ENCODE measurements at regions not wholly inside any gene's neighbourhood (a gene's known extent, or its start where the extent isn't known, plus 50 kb on each side); places are given as distances from the start of the nearest gene placed in this dataset.
"Not testable (repeated sequence)": the region's sequence is repeated elsewhere in the genome, so short reads cannot be mapped to it uniquely, and the experiment has no call there.

- peak overlapping the region; percentile 92 for H3K27ac Mint-ChIP-seq
- peaks cover 7 to 16% of the 10 kb centered on the region in 2 donors for H3K27me3 Mint-ChIP-seq
- peaks cover 25 to 29% of the 10 kb centered on the region in 2 donors for H3K4me1 Mint-ChIP-seq
- peaks cover 1 to 3% of the 10 kb centered on the region in 2 donors for H3K36me3 Mint-ChIP-seq
- peaks cover 2 to 7% of the 10 kb centered on the region in 2 donors for H3K9me3 Mint-ChIP-seq
- peak overlapping the region; percentile 45 to 71 for H3K4me3 Mint-ChIP-seq
- DNase-seq (peak; percentile 36), ATAC-seq (replicated peaks) (peak; percentile 80 to 86)
These were observed 71.3 kb upstream of the ACSL1 start for GRCh38 chr4:184896868-184897715.

GRCh38 chr4:184897895-184898294 is 72.1 kb upstream of the ACSL1 start:
- Mint-ChIP-seq H3K27ac (no peak overlapping the region), H3K4me1 (peaks cover 25 to 29% of the 10 kb centered on the region in 2 donors), H3K9me3 (peaks cover 2 to 7% of the 10 kb centered on the region in 2 donors), H3K36me3 (peaks cover 1 to 3% of the 10 kb centered on the region in 2 donors), H3K27me3 (peaks cover 7 to 16% of the 10 kb centered on the region in 2 donors), H3K4me3 (no peak overlapping the region)
- ATAC-seq (replicated peaks): no peak
- no peak for DNase-seq

DNA sequence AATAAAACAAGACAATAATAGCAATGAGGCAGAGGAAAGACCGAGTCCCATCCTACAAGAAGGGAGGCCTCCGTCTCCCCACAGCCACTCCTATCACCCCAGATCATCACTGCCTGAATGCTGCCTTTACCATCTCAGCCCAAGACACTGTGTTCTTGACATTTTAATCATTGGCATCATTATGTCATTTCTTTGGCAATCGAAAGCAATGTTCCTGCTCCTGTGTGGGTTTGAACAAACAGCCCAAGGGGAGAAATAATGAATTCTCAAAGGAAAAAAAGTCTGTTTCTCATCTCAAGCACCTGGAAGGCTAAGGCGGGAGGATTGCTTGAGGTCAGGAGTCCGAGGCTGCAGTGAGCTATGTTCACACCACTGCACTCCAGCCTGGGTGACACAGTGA is 73.0 kb upstream of the ACSL1 start:
- H3K4me3 Mint-ChIP-seq: no peak overlapping the region
- no peak overlapping the region for H3K27ac Mint-ChIP-seq
- peaks cover 7 to 16% of the 10 kb centered on the region in 2 donors for H3K27me3 Mint-ChIP-seq
- H3K4me1 Mint-ChIP-seq: peaks cover 25 to 29% of the 10 kb centered on the region in 2 donors
- ATAC-seq (replicated peaks) (no peak), DNase-seq (no peak)
- H3K9me3 Mint-ChIP-seq: peaks cover 2 to 4% of the 10 kb centered on the region in 2 donors
- H3K36me3 Mint-ChIP-seq: peaks cover 1 to 2% of the 10 kb centered on the region in 2 donors

GRCh38 chr4:184899261-184900134 is 73.7 kb upstream of the ACSL1 start:
- peaks cover 4 to 16% of the 10 kb centered on the region in 2 donors for H3K27me3 Mint-ChIP-seq
- ATAC-seq (replicated peaks) (no peak), DNase-seq (no peak)
- H3K27ac Mint-ChIP-seq: no peak overlapping the region
- H3K36me3 Mint-ChIP-seq: peaks cover 0 to 1% of the 10 kb centered on the region in 2 donors
- no peak overlapping the region for H3K4me3 Mint-ChIP-seq
- no peaks in the 10 kb centered on the region for H3K9me3 Mint-ChIP-seq
- H3K4me1 Mint-ChIP-seq: peaks cover 23 to 29% of the 10 kb centered on the region in 2 donors

DNA sequence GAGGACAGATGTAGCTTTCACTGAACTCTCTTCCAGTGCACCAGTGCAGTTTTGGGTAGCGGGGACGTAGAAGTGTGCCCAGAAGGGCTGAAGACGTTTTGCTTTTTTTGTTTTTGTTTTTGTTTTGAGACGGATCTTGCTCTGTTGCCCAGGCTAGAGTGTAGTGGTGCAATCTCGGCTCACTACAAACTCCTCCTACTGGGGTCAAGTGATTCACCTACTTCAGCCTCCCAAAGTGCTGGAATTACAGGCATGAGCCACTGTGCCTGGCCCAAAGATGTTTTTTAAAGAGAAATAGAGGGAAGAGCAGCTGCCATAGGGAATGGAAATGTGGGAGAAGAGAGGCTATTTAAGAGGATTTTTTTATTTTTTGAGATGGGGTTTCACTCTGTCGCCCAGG is 74.4 kb upstream of the ACSL1 start:
- Mint-ChIP-seq H3K27ac (no peak overlapping the region), H3K4me3 (no peak overlapping the region), H3K27me3 (peaks cover 4 to 16% of the 10 kb centered on the region in 2 donors), H3K36me3 (peaks cover 0 to 1% of the 10 kb centered on the region in 2 donors), H3K9me3 (no peaks in the 10 kb centered on the region), H3K4me1 (peaks cover 21 to 25% of the 10 kb centered on the region in 2 donors)
- ATAC-seq (replicated peaks) (no peak), DNase-seq (no peak)

- Mint-ChIP-seq H3K4me3 (no peak overlapping the region), H3K9me3 (no peaks in the 10 kb centered on the region), H3K36me3 (peaks cover 0 to 1% of the 10 kb centered on the region in 2 donors), H3K4me1 (peaks cover 10 to 12% of the 10 kb centered on the region in 2 donors), H3K27me3 (peaks cover 4 to 9% of the 10 kb centered on the region in 2 donors), H3K27ac (no peak overlapping the region)
- no peak for ATAC-seq (replicated peaks)
- no peak for DNase-seq
These were observed 76.8 kb upstream of the ACSL1 start for GRCh38 chr4:184902550-184902949.

GRCh38 chr4:184906480-184907097 is 80.8 kb upstream of the ACSL1 start:
- no peaks in the 10 kb centered on the region for H3K4me1 Mint-ChIP-seq
- H3K36me3 Mint-ChIP-seq: no peaks in the 10 kb centered on the region
- no peaks in the 10 kb centered on the region for H3K27me3 Mint-ChIP-seq
- ATAC-seq (replicated peaks): no peak
- H3K4me3 Mint-ChIP-seq: no peak overlapping the region
- DNase-seq: no peak
- no peaks in the 10 kb centered on the region for H3K9me3 Mint-ChIP-seq
- H3K27ac Mint-ChIP-seq: no peak overlapping the region

DNA sequence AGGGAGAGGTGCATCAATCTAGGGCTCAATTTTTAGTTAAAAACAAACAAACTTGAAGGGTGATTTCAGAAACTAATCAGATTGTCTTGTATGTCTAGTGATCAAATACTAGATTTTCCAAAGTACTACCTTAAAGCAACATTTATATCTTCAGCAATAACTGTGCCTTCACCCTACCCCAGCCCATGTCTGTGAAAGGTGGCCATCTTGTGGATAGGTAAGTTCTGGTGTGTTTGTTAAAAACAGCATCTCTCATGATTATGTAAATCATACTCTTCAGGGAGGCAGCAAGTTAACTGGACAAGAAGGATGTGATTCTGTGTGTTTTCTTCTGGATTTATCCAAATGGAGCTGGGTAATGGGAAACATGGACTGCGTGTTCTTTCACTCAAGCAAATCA is 81.4 kb upstream of the ACSL1 start:
- DNase-seq (no peak), ATAC-seq (replicated peaks) (peak; percentile 52 to 53)
- no peak overlapping the region for H3K4me3 Mint-ChIP-seq
- no peaks in the 10 kb centered on the region for H3K4me1 Mint-ChIP-seq
- H3K36me3 Mint-ChIP-seq: peaks cover 0 to 2% of the 10 kb centered on the region in 2 donors
- H3K9me3 Mint-ChIP-seq: peaks cover 2% of the 10 kb centered on the region in 2 donors
- no peaks in the 10 kb centered on the region for H3K27me3 Mint-ChIP-seq
- H3K27ac Mint-ChIP-seq: no peak overlapping the region

GRCh38 chr4:184907810-184908209 is 82.0 kb upstream of the ACSL1 start:
- H3K27me3 Mint-ChIP-seq: no peaks in the 10 kb centered on the region
- no peaks in the 10 kb centered on the region for H3K4me1 Mint-ChIP-seq
- no peak overlapping the region for H3K27ac Mint-ChIP-seq
- H3K9me3 Mint-ChIP-seq: peaks cover 7 to 8% of the 10 kb centered on the region in 2 donors
- DNase-seq (no peak), ATAC-seq (replicated peaks) (no peak)
- H3K36me3 Mint-ChIP-seq: peaks cover 0 to 6% of the 10 kb centered on the region in 2 donors
- H3K4me3 Mint-ChIP-seq: no peak overlapping the region

- H3K4me3 Mint-ChIP-seq: no peak overlapping the region
- H3K36me3 Mint-ChIP-seq: peaks cover 0 to 6% of the 10 kb centered on the region in 2 donors
- no peak overlapping the region for H3K27ac Mint-ChIP-seq
- H3K9me3 Mint-ChIP-seq: peaks cover 7 to 15% of the 10 kb centered on the region in 2 donors
- no peaks in the 10 kb centered on the region for H3K27me3 Mint-ChIP-seq
- DNase-seq: no peak
- H3K4me1 Mint-ChIP-seq: no peaks in the 10 kb centered on the region
- ATAC-seq (replicated peaks): no peak
These were observed 85.5 kb upstream of the ACSL1 start for GRCh38 chr4:184911310-184911709.

GRCh38 chr4:184913356-184914143 is 87.8 kb upstream of the ACSL1 start:
- H3K4me3 Mint-ChIP-seq: no peak overlapping the region
- H3K4me1 Mint-ChIP-seq: no peaks in the 10 kb centered on the region
- peaks cover 7 to 16% of the 10 kb centered on the region in 2 donors for H3K9me3 Mint-ChIP-seq
- H3K27ac Mint-ChIP-seq: no peak overlapping the region
- ATAC-seq (replicated peaks): no peak
- H3K27me3 Mint-ChIP-seq: no peaks in the 10 kb centered on the region
- DNase-seq: no peak
- H3K36me3 Mint-ChIP-seq: peaks cover 0 to 6% of the 10 kb centered on the region in 2 donors

DNA sequence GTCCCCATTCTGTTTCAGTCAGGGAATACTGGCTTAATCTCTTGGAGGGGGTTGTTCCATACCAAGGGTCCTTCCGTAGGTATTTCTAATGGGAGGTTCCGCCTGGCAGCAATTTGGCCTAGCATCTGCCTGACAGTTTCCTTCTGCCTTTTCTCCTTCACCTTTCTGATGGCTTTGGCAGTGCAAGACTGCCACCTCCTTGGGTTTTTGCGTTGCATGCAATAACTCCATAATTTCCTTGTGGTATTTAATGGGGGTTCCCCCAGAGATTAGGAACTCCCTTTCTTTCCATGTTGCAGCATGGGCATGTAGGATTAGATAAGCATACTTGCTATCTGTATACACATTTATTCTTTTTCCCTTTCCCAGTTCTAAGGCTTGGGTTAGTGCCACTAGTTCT is 93.0 kb upstream of the ACSL1 start:
- H3K27me3 Mint-ChIP-seq; H3K9me3 Mint-ChIP-seq; H3K4me1 Mint-ChIP-seq; ATAC-seq (replicated peaks); H3K36me3 Mint-ChIP-seq; H3K27ac Mint-ChIP-seq; H3K4me3 Mint-ChIP-seq; DNase-seq: not testable (repeated sequence)

- Mint-ChIP-seq H3K9me3 (peaks cover 0 to 1% of the 10 kb centered on the region in 2 donors), H3K4me1 (peaks cover 0 to 2% of the 10 kb centered on the region in 2 donors), H3K27ac (no peak overlapping the region), H3K4me3 (no peak overlapping the region), H3K36me3 (no peaks in the 10 kb centered on the region), H3K27me3 (no peaks in the 10 kb centered on the region)
- DNase-seq: no peak
- no peak for ATAC-seq (replicated peaks)
These were observed 95.7 kb upstream of the ACSL1 start for GRCh38 chr4:184921456-184921855.

Measured in stimulated activated naive B cell treated with anti-CD40 and anti-IgM and Interleukin-4, amounts not matched to agents 10 μg/mL and 1 μg/mL and 100 μg/mL, for 72 hours (primary cell).